GM10266 (cell line): ENCODE measurements at regions not wholly inside any gene's neighbourhood (a gene's known extent, or its start where the extent isn't known, plus 50 kb on each side); places are given as distances from the start of the nearest gene placed in this dataset.

Experiments used
- DNase-seq: peaks from one replicate; pipeline ENCODE4 v3.0.0; 2012; ENCODE audit errors: extremely low spot score
- TF ChIP-seq, protein P1 (sequence below): IDR thresholded peaks from 2 replicates; pipeline ENCODE4 v1.5.1; 2012; ENCODE audit warnings: mild to moderate bottlenecking, low read depth; ENCODE audit not compliant: control insufficient read depth, insufficient read depth; ENCODE audit errors: missing control alignments

DNA sequence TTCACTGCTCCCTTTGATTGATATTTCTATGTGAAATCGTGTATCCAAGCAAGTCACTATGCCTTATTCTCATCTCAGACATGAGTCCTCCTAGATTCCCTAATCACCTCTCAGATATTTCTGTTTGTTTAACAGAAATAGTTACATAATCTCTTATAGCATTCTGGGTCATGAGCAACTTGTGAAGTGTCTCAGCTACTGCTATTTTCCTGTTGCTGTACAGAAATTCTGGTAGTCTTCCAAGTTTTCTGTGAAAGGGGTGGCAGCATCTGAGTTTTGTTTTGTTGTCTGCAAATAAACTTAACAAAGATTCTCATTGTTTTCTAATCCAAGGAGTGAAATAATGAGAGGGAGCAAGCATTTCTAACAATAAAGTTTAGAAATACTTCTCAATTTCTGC is 256.9 kb upstream of the ST8SIA4 start:
- TF ChIP-seq, protein P1, sequence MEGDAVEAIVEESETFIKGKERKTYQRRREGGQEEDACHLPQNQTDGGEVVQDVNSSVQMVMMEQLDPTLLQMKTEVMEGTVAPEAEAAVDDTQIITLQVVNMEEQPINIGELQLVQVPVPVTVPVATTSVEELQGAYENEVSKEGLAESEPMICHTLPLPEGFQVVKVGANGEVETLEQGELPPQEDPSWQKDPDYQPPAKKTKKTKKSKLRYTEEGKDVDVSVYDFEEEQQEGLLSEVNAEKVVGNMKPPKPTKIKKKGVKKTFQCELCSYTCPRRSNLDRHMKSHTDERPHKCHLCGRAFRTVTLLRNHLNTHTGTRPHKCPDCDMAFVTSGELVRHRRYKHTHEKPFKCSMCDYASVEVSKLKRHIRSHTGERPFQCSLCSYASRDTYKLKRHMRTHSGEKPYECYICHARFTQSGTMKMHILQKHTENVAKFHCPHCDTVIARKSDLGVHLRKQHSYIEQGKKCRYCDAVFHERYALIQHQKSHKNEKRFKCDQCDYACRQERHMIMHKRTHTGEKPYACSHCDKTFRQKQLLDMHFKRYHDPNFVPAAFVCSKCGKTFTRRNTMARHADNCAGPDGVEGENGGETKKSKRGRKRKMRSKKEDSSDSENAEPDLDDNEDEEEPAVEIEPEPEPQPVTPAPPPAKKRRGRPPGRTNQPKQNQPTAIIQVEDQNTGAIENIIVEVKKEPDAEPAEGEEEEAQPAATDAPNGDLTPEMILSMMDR, result no peak
- no peak for DNase-seq

DNA sequence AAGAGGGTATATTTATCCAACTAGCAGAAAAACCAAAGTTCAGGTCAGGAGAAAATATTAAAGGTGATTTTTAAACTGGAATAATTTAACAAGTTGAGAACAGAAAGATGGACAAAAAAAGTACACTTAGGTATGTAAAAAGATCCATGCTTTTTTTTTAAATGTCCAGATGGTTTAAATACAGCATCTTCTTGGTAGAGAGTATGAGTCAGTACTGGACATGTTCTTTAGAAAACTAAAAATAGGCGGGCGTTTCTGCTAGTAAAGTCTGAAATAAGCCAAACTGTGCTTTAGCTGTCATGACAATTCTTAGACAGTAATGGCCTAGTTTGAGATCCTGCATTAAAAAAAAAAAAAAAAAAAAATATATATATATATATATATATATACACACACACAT is 255.9 kb upstream of the ST8SIA4 start:
- TF ChIP-seq, protein P1, result no peak
- no peak for DNase-seq

DNA sequence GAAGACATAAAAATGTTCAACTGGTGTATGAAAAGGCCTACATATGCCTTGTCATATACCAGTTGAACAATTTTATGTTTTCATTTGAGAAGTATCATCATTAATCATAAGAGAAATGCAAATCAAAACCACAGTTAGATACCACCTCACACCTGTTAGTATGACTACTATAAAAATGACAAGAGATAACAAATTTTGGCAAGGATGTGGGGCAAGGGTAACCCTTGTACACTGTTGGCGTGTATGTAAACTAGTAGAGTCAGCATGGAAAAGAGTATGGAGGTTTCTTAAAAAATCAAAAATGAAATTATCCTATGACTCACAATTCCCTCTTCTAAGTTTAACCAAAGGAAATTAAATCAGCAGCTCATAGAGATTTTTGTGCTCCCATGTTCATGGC is 250.4 kb upstream of the ST8SIA4 start:
- TF ChIP-seq, protein P1, result no peak
- no peak for DNase-seq

DNA sequence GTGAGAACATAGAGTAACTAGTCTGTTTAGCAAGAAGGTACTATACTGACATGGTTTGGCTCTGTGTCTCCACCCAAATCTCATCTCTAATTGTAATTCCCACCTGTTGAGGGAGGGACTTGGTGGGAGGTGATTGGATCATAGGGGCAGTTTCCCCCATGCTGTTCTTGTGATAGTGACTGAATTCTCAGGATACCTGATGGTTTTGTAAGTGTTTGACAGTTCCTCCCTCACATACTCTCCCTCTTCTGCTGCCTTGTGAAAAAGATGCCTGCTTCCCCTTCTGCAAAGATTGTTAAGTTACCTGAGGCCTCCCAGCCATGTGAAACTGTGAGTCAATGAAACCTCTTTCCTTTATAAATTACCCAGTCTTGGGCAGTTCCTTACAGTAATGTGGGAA is 240.4 kb upstream of the ST8SIA4 start:
- TF ChIP-seq, protein P1, result no peak
- DNase-seq, result no peak

DNA sequence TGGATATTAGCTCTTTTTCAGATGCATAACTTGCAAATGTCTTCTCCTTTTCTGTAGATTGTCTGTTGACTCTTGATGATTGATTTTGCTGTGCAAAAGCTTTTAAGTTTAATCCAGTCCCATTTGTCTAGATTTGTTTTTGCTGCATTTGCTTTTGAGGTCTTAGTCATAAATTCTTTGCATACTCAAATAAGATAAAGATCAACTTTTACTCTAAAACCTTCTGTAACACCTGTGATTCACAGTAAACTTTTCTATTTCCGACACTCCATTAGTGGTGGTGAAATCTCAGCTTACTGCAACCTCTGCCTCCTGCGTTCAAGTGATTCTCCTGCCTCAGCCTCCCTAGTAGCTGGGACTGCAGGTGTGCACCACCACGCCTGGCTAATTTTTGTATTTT is 239.0 kb upstream of the ST8SIA4 start:
- no peak for DNase-seq
- TF ChIP-seq, protein P1, result no peak

DNA sequence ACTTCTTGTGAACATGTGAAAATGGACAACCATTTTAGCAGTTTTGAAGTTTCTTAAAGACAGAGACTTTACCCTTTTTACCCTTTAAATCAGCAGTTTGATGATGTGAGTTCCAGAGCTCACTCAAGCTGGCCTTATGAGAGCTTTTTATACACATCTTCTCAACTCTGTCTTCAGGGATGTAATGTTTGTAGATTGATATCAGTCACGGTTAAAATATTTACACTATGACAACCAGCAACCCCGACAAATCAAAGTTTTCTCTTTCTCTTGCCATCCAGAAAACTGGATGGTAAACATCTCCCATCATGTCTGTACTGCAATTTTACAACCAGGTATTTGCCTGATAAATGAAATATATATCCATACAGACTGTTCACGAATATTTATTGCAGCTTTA is 233.4 kb upstream of the ST8SIA4 start:
- DNase-seq, result no peak
- TF ChIP-seq, protein P1, result no peak

DNA sequence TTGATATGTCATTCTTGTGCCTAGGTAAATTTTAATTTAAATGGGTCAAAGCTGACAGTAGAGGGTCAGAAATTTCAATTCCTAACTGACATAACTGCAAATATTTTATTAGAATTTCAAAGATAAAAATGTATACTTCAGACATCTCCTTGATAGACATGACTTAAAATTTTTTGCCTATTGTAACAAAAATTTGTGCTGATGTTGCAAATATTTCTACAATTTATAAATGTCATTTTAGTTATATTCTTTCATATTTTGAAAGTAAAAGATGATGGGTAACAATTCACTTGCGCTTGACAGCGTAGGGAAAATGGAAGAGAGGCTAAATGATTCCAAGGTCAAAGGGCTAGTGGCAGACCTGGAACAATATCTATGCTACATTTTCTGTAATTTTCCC is 220.3 kb upstream of the ST8SIA4 start:
- DNase-seq, result no peak
- TF ChIP-seq, protein P1, result no peak
